GM21737 (cell line): ENCODE measurements at regions not wholly inside any gene's neighbourhood (a gene's known extent, or its start where the extent isn't known, plus 50 kb on each side); places are given as distances from the start of the nearest gene placed in this dataset.
"Not testable (repeated sequence)": the region's sequence is repeated elsewhere in the genome, so short reads cannot be mapped to it uniquely, and the experiment has no call there.

Experiments used
- ATAC-seq: cut with Tn5 transposase; IDR thresholded peaks from one replicate; pipeline ENCODE4 v1.9.1; 2021; ENCODE audit warnings: mild to moderate bottlenecking, moderate library complexity; ENCODE audit not compliant: unreplicated experiment

DNA sequence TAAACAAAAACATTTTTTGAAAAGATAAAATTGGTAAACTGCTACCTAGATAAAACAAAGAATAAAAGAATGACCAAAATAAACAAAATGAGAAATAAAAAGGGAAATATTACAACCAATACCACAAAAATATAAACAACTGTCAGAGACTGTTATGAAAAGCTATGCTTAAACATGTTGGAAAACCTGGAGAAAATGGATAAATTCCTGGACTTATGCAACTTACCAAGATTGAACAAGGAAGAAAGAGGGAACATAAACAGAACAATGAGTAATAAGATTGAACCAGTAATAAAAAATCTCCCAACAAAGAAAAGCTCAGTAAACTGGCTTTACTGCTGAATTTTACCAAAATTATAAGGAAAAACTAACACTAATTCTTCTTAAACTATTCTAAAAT is 518.7 kb downstream of the GRXCR1 start:
- ATAC-seq = no peak

- no peak for ATAC-seq
These were observed 530.8 kb downstream of the GRXCR1 start for GRCh38 chr4:43423276-43423675.

- ATAC-seq = no peak
These were observed 532.7 kb downstream of the GRXCR1 start for GRCh38 chr4:43425206-43425605.

DNA sequence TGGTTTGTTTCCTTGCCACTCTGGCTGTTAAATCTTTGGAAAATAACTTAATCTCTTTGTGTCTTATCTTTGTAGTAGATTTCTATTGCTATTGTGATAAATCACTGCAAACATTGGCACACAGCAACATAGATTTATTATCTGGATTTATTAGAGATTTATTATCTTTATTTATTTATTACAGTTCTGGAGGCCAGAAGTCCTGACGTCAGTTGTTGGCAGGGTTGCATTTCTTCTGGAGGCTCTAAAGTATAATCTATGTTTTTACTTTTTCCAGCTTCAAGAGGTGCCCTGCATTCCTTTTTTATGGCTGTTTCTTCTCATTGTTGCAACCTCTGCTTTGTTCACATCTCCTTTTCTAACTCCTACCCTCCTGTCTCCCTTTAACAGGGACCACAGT is 542.8 kb downstream of the GRXCR1 start:
- no peak for ATAC-seq

GRCh38 chr4:43452948-43453347 is 560.4 kb downstream of the GRXCR1 start:
- no peak for ATAC-seq

DNA sequence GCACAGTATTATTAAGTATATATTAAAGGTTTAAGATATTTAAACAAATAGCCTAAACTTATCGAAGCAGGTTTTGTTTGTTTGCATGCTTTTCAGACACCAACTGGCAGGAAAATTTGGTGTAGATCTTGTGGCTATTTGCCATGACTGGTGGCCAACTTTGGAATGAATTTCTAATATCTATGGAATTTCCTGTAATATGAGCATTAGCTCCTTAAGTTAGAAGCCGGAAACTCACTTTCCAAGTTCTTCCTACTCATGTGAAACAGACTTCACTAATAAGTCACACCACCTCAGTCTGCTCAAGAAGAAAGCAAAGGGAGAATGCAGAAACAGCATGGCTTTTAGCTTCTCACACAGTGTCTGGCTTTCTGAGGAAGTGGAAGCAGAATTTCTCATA is 563.9 kb downstream of the GRXCR1 start:
- no peak for ATAC-seq

GRCh38 chr4:43457866-43458265 is 565.4 kb downstream of the GRXCR1 start:
- no peak for ATAC-seq

GRCh38 chr4:43458293-43458692 is 565.8 kb downstream of the GRXCR1 start:
- no peak for ATAC-seq

DNA sequence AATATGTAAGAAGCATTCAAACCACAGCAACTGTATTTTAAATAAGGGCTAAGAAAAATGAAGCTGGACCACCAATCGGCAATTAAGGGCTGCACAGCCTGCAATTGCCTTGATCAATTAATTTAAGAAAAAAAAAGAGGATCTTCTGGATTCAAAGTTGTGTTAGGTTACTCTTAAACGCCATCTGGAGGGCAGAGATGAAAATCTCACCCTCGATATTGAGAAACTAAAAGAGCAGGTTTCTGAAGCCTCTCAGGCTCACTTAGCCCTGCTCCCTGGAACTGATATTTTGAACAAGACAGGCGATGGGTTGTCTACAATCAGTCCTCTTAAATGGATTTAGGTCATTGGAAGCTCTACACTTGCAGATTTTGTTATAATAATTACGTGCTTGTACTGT is 579.4 kb downstream of the GRXCR1 start:
- ATAC-seq = no peak

- ATAC-seq = no peak
These were observed 589.0 kb downstream of the GRXCR1 start for GRCh38 chr4:43481526-43481925.

DNA sequence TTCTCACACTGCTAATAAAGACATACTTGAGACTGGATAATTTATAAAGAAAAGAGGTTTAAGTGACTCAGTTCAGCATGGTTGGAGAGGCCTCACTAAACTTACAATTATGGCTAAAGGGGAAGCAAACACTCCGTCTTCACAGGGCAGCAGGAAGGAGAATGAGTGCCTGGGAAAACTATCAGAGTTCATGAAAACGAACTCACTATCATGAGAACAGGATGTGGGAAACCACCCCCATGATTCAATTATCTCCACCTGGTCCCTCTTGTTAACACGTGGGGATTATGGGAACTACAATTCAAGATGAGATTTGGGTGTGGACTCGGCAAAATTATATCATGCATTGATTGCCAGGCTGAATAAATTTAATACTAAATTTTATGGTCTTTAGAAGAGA is 592.7 kb downstream of the GRXCR1 start:
- ATAC-seq = no peak

- ATAC-seq = no peak
These were observed 603.7 kb downstream of the GRXCR1 start for GRCh38 chr4:43496188-43496587.

DNA sequence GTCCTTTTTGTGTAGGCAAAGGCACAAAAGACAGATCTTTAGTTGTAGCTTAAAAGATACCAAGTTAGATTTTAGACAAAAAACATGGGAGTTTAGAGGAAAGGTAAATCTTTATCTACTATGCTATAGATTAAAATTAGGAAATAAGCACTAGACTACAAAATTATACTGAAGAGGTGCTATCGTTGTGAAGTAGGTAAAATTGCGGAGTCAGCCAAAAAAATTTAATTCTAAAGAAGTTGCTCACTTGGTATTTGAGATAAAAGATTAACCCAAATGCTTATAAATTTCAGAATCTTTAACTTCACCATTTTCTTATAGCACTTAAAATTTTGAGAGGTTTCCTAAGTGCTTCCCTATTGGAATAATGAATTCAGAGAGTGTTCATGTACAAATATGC is 604.1 kb downstream of the GRXCR1 start:
- no peak for ATAC-seq

DNA sequence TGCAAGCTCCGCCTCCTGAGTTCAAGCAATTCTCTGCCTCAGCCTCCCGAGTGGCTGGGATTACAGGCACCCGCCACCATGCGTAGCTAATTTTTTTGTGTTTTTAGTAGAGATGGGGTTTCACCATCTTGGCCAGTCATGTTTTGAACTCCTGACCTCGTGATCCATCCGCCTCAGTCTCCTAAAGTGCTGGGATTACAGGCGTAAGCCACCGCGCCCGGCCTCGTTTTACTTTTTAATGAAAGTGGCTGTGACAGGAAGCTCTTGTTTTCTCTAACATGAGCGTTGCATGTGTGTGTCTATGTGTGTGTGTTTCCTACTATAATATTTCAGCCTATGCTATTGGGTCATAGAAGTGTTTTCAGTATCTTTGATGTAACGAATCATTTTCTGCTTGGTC is 613.3 kb downstream of the GRXCR1 start:
- not testable (repeated sequence) for ATAC-seq

- no peak for ATAC-seq
These were observed 619.7 kb downstream of the GRXCR1 start for GRCh38 chr4:43512253-43512652.

DNA sequence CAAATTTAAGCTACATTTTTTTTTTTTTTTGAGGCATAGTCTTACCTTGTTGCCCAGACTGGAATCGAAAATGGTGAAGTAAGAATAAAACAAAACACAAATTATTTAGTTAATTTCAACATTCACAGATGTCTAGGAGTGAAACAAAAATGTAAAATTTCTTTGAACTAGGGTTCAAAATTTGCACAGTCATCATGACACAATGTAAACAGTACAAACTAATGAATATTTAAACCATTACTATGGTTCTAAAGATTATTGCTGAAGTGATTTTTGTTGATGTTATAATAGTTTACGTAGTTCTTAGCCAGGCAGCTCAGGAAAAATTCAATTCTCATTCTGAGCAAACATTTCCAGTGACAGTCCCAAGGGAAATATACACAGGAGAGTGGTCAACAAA is 633.1 kb downstream of the GRXCR1 start:
- no peak for ATAC-seq

- no peak for ATAC-seq
These were observed 655.0 kb downstream of the GRXCR1 start for GRCh38 chr4:43547561-43547960.

DNA sequence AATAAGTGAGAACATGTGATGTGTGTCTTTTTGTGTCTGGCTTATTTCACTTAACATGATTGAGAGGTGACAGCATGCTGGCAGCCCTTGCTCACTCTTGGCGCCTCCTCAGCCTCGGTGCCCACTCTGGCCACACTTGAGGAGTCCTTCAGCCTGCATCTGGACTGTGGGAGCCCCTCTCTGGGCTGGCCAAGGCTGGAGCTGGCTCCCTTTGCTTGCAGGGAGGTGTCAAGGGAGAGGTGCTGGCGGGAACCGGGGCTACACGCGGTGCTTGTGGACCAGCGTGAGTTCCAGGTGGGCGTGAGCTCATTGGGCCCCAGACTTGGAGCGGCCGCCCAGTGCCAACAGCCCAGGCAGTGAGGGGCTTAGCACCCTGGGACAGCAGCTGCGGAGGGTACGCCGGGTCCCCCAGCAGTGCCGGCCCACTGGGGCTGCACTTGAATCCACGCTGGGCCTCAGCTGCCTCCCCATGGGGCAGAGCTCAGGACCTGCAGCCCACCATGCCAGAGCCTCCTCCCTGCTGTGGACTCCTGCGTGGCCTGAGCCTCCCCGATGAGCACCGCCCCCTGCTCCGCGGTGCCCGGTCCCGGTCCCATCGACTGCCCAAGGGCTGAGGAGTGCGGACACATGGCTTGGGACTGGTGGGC is 658.6 kb downstream of the GRXCR1 start:
- ATAC-seq = no peak

- ATAC-seq = no peak
These were observed 663.7 kb downstream of the GRXCR1 start for GRCh38 chr4:43556262-43556661.

DNA sequence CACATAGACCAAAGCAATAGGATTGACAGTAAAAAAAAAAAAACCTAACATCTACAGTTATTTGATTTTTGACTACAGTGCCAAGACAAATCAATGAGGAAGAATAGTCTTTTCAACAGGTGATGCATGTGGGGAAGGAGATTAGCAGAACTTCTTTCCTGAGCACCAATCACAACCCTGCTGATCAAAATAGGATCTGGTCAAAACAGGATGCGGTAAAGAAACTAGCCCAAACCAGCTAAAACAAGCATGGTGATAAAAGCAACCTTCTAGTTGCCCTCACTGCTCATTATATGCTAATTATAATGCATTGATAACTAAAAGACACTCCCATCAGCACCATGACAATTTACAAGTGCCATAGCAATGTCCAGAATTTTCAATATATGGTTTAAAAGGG is 667.5 kb downstream of the GRXCR1 start:
- ATAC-seq = no peak

DNA sequence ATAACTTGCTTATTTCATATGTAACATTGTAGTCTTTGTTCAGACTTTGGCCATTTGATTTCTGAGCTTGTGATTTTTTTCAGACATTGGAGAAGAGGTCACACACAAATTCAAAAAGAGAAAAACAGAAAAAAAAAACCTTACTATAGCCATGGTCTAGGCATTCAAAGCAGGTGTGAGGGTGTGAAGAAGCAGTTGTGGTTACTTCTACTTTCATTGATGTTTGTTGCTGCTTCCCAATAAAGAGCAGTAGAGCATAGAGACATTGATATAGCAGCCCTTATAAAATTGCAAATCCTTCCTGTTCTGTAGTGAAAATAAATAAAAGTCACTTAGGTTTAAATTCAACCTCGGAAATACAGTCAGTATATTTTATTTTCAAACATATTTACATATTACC is 671.6 kb downstream of the GRXCR1 start:
- no peak for ATAC-seq

DNA sequence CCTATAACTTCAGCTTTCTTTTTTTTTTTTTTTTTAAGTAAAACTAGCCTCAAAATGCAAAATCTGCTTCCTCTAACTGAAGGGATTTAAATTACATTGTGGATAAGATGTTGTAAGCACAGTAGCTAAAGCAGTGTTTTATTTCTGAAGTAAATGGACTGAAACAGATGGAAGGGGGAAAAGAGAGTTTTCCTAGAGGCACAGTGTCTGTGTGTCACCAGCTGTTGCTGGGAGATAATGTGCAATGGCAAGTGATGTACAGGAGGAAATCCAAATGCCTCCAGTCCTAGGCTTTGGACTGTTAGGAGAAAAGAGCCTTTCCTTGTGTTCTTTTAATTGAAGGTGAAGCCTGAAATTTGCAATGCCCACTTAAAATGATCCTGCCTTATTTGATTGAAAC is 672.1 kb downstream of the GRXCR1 start:
- no peak for ATAC-seq

DNA sequence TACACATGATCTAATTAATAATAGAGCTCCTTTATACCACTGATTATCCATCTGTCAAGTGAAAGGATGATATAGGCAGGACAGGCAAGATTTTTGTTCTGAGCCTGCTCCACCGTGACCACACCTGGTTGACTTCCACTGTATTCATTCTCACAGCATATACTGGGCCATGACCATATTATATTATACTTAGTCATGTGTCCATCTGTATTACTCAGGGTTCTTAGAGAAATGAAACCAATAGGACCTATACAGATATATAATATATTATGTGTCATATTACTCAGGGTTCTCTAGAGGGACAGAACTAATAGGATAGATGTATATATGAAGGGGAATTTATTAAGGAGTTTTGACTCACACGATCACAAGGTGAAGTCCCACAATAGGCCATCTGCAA is 675.1 kb downstream of the GRXCR1 start:
- ATAC-seq = no peak
